ENCODE measurements at regions not wholly inside any gene's neighbourhood (a gene's known extent, or its start where the extent isn't known, plus 50 kb on each side); places are given as distances from the start of the nearest gene placed in this dataset.

DNA sequence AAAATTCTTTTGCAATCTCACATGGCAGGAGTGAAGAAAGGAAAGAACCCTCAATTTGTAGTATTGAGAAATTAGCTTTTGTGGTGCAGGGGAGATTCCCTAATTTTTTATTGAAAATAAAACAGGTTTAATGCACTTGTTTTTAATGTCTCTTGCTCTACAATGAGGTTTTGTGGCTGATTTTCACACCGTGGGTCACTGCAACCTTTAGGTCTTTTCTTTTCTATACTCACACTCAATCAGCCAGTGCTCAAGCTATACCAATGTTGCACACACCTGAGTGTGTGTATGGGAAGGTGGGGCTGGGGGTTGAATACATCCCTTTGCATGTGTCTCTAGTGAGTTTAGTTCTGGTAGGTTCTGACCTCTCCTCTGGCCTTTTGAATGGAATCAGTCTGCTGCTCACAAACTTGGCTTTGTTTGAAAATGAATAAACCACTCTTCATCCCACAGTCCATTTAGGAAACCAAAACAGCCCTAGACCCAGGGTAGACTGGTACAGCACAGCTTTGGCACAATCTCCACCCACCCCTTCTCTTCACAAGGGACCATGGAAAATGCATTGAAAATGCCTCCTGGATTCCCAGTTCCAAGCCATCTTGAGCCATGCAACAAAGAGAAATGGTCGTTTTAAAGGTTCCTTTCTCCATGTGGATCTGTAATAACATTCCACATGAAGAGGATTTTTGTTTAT, 411.5 kb downstream of the SFMBT2 start:
- TF ChIP-seq L3MBTL2 (IDR thresholded peaks at IDR 0.05) (no peak), ZNF57 (CRISPR knock-in tag; IDR thresholded peaks at IDR 0.05) (no peak), ZSCAN32 (CRISPR knock-in tag; IDR thresholded peaks at IDR 0.05) (no peak), CREB1 (IDR thresholded peaks at IDR 0.05) (no peak), CREB1 (CRISPR knock-in tag; IDR thresholded peaks at IDR 0.05) (no peak), ZNF184 (CRISPR knock-in tag; IDR thresholded peaks at IDR 0.05) (no peak), TAF7 (tag; IDR thresholded peaks at IDR 0.05) (no peak), MYNN (IDR thresholded peaks at IDR 0.05) (no peak), MYNN (CRISPR knock-in tag; IDR thresholded peaks at IDR 0.05) (no peak)
- TF ChIP-seq, protein P1, sequence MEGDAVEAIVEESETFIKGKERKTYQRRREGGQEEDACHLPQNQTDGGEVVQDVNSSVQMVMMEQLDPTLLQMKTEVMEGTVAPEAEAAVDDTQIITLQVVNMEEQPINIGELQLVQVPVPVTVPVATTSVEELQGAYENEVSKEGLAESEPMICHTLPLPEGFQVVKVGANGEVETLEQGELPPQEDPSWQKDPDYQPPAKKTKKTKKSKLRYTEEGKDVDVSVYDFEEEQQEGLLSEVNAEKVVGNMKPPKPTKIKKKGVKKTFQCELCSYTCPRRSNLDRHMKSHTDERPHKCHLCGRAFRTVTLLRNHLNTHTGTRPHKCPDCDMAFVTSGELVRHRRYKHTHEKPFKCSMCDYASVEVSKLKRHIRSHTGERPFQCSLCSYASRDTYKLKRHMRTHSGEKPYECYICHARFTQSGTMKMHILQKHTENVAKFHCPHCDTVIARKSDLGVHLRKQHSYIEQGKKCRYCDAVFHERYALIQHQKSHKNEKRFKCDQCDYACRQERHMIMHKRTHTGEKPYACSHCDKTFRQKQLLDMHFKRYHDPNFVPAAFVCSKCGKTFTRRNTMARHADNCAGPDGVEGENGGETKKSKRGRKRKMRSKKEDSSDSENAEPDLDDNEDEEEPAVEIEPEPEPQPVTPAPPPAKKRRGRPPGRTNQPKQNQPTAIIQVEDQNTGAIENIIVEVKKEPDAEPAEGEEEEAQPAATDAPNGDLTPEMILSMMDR (IDR thresholded peaks at IDR 0.05 in 2 of 3, conservative IDR thresholded peaks at IDR 0.05 in 1 of 3; ENCODE audit: insufficient read depth in 2 of 3, low read depth in 1 of 3, low read length in 3 of 3), result no peak
- TF ChIP-seq, protein P2, sequence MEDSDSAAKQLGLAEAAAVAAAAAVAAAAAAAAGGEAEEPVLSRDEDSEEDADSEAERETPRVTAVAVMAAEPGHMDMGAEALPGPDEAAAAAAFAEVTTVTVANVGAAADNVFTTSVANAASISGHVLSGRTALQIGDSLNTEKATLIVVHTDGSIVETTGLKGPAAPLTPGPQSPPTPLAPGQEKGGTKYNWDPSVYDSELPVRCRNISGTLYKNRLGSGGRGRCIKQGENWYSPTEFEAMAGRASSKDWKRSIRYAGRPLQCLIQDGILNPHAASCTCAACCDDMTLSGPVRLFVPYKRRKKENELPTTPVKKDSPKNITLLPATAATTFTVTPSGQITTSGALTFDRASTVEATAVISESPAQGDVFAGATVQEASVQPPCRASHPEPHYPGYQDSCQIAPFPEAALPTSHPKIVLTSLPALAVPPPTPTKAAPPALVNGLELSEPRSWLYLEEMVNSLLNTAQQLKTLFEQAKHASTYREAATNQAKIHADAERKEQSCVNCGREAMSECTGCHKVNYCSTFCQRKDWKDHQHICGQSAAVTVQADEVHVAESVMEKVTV (CRISPR knock-in tag; IDR thresholded peaks at IDR 0.05), result no peak
- TF ChIP-seq, protein P3, sequence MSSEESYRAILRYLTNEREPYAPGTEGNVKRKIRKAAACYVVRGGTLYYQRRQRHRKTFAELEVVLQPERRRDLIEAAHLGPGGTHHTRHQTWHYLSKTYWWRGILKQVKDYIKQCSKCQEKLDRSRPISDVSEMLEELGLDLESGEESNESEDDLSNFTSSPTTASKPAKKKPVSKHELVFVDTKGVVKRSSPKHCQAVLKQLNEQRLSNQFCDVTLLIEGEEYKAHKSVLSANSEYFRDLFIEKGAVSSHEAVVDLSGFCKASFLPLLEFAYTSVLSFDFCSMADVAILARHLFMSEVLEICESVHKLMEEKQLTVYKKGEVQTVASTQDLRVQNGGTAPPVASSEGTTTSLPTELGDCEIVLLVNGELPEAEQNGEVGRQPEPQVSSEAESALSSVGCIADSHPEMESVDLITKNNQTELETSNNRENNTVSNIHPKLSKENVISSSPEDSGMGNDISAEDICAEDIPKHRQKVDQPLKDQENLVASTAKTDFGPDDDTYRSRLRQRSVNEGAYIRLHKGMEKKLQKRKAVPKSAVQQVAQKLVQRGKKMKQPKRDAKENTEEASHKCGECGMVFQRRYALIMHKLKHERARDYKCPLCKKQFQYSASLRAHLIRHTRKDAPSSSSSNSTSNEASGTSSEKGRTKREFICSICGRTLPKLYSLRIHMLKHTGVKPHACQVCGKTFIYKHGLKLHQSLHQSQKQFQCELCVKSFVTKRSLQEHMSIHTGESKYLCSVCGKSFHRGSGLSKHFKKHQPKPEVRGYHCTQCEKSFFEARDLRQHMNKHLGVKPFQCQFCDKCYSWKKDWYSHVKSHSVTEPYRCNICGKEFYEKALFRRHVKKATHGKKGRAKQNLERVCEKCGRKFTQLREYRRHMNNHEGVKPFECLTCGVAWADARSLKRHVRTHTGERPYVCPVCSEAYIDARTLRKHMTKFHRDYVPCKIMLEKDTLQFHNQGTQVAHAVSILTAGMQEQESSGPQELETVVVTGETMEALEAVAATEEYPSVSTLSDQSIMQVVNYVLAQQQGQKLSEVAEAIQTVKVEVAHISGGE (CRISPR knock-in tag; IDR thresholded peaks at IDR 0.05), result no peak
- TF ChIP-seq, protein P4, sequence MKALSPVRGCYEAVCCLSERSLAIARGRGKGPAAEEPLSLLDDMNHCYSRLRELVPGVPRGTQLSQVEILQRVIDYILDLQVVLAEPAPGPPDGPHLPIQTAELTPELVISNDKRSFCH (CRISPR knock-in tag; IDR thresholded peaks at IDR 0.05), result no peak
- TF ChIP-seq, protein P4 (tag; IDR thresholded peaks at IDR 0.05), result no peak
